ENCODE measurements at regions not wholly inside any gene's neighbourhood (a gene's known extent, or its start where the extent isn't known, plus 50 kb on each side); places are given as distances from the start of the nearest gene placed in this dataset.

- Mint-ChIP-seq H3K4me3 (no peak overlapping the region), H3K27me3 (no peaks in the 10 kb centered on the region), H3K27ac (no peak overlapping the region), H3K36me3 (no peaks in the 10 kb centered on the region), H3K4me1 (no peaks in the 10 kb centered on the region), H3K9me3 (peaks cover 0 to 28% (median 10%) of the 10 kb centered on the region in 11 donors)
- Histone ChIP-seq H3K9me3 (ENCODE audit: control insufficient read depth in 2 of 3, low read length in 3 of 3) (peaks cover 0 to 5% (median 0%) of the 10 kb centered on the region in 3 experiments), H3K27me3 (ENCODE audit: control insufficient read depth in 2 of 2, insufficient read depth in 2 of 2, low read length in 2 of 2) (no peaks in the 10 kb centered on the region), H3K4me1 (ENCODE audit: control insufficient read depth in 2 of 2, insufficient read depth in 2 of 2, low read length in 2 of 2) (no peaks in the 10 kb centered on the region), H3K36me3 (ENCODE audit: control insufficient read depth in 2 of 3, insufficient read depth in 3 of 3, low read length in 3 of 3) (no peaks in the 10 kb centered on the region), H3K4me3 (ENCODE audit: low read length) (no peak overlapping the region), H3K27ac (ENCODE audit: low read depth, low read length) (no peak overlapping the region)
- no peak for ATAC-seq
- DNase-seq: no peak
- ChIA-PET CTCF (no interaction called here), POLR2A (no interaction called here)
- intact Hi-C loops (cut with micrococcal nuclease): no loop called here
Observed at GRCh38 chr17:21817791-21818364, 125.6 kb downstream of the KCNJ18 start.

- Mint-ChIP-seq H3K36me3 (no peaks in the 10 kb centered on the region), H3K4me1 (no peaks in the 10 kb centered on the region), H3K27me3 (no peaks in the 10 kb centered on the region), H3K9me3 (peaks cover 0 to 2% (median 0%) of the 10 kb centered on the region in 11 donors), H3K4me3 (no peak overlapping the region), H3K27ac (no peak overlapping the region)
- Histone ChIP-seq H3K36me3 (ENCODE audit: control insufficient read depth in 2 of 3, insufficient read depth in 3 of 3, low read length in 3 of 3) (no peaks in the 10 kb centered on the region), H3K4me1 (ENCODE audit: control insufficient read depth in 2 of 2, insufficient read depth in 2 of 2, low read length in 2 of 2) (no peaks in the 10 kb centered on the region), H3K4me3 (ENCODE audit: low read length) (no peak overlapping the region), H3K9me3 (ENCODE audit: control insufficient read depth in 2 of 3, low read length in 3 of 3) (no peaks in the 10 kb centered on the region), H3K27me3 (ENCODE audit: control insufficient read depth in 2 of 2, insufficient read depth in 2 of 2, low read length in 2 of 2) (no peaks in the 10 kb centered on the region), H3K27ac (ENCODE audit: low read depth, low read length) (no peak overlapping the region)
- CTCF ChIA-PET: no interaction called here
- ATAC-seq (no peak), DNase-seq (no peak)
- intact Hi-C loops (cut with micrococcal nuclease): no loop called here
- POLR2A ChIA-PET: no interaction called here
Observed at GRCh38 chr17:21823090-21823489, 130.8 kb downstream of the KCNJ18 start.

DNA sequence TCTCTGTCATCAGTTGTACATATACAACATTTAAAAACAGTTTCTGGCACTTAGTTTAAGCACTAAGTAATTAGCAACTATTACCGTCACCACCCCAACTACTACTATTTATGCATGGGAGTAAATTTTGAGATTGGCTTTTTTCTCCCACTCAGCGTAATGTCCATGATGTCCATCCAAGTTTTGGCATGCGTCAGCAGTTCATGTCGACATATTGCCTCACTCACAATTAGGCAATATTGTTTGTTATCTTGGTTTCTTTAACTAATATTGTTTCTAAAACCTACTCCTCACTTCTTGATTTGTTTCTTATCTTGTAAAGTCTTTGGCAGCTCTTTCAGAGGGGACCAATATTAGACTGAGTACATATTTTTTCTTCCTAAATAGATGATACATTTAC, 131.3 kb downstream of the KCNJ18 start:
- H3K36me3 Mint-ChIP-seq: no peaks in the 10 kb centered on the region
- no peak overlapping the region for H3K27ac Mint-ChIP-seq
- no peaks in the 10 kb centered on the region for H3K4me1 Mint-ChIP-seq
- CTCF ChIA-PET: no interaction called here
- Histone ChIP-seq H3K9me3 (ENCODE audit: control insufficient read depth in 2 of 3, low read length in 3 of 3) (no peaks in the 10 kb centered on the region), H3K36me3 (ENCODE audit: control insufficient read depth in 2 of 3, insufficient read depth in 3 of 3, low read length in 3 of 3) (no peaks in the 10 kb centered on the region), H3K4me1 (ENCODE audit: control insufficient read depth in 2 of 2, insufficient read depth in 2 of 2, low read length in 2 of 2) (no peaks in the 10 kb centered on the region), H3K27ac (ENCODE audit: low read depth, low read length) (no peak overlapping the region), H3K27me3 (ENCODE audit: control insufficient read depth in 2 of 2, insufficient read depth in 2 of 2, low read length in 2 of 2) (no peaks in the 10 kb centered on the region), H3K4me3 (ENCODE audit: low read length) (no peak overlapping the region)
- intact Hi-C loops (cut with micrococcal nuclease): no loop called here
- ATAC-seq: no peak
- H3K9me3 Mint-ChIP-seq: peaks cover 0 to 2% (median 0%) of the 10 kb centered on the region in 11 donors
- H3K27me3 Mint-ChIP-seq: no peaks in the 10 kb centered on the region
- H3K4me3 Mint-ChIP-seq: no peak overlapping the region
- no peak for DNase-seq
- POLR2A ChIA-PET: no interaction called here

DNA sequence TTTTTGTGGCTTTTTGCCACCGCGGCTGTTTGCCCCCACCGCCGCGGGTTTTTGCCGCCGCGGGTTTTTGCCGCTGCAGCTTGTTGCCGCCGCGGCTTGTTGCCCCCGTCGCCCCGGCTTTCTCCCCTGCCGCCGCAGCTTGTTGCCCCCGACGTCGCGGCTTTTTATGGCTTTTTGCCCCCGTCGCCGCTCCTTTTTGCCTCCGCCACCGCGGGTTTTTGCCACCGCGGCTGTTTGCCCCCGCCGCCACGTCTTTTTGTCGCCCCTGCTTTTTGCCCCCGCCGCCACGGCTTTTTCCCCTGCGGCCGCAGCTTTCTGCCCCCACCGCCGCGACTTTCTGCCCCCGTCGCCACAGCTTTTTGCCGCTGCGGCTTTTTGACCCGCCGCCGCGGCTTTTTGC, 149.5 kb downstream of the KCNJ18 start:
- Mint-ChIP-seq H3K4me3 (no peak overlapping the region), H3K4me1 (no peaks in the 10 kb centered on the region), H3K9me3 (peaks cover 0 to 38% (median 23%) of the 10 kb centered on the region in 11 donors), H3K27ac (no peak overlapping the region), H3K27me3 (peaks cover 13 to 25% (median 24%) of the 10 kb centered on the region in 5 donors), H3K36me3 (peaks cover 0 to 5% (median 0%) of the 10 kb centered on the region in 5 donors)
- no peak overlapping the region for H3K27ac ChIP-seq (ENCODE audit: low read depth, low read length)
- POLR2A ChIA-PET: no interaction called here
- H3K4me1 ChIP-seq (ENCODE audit: control insufficient read depth in 2 of 2, insufficient read depth in 2 of 2, low read length in 2 of 2): no peaks in the 10 kb centered on the region
- H3K36me3 ChIP-seq (ENCODE audit: control insufficient read depth in 2 of 3, insufficient read depth in 3 of 3, low read length in 3 of 3): no peaks in the 10 kb centered on the region
- intact Hi-C loops (cut with micrococcal nuclease): no loop called here
- CTCF ChIA-PET: no interaction called here
- H3K27me3 ChIP-seq (ENCODE audit: control insufficient read depth in 2 of 2, insufficient read depth in 2 of 2, low read length in 2 of 2): no peaks in the 10 kb centered on the region
- no peak for DNase-seq
- H3K9me3 ChIP-seq (ENCODE audit: control insufficient read depth in 2 of 3, low read length in 3 of 3): peaks cover 0 to 5% (median 0%) of the 10 kb centered on the region in 3 experiments
- no peak overlapping the region for H3K4me3 ChIP-seq (ENCODE audit: low read length)
- ATAC-seq: no peak

DNA sequence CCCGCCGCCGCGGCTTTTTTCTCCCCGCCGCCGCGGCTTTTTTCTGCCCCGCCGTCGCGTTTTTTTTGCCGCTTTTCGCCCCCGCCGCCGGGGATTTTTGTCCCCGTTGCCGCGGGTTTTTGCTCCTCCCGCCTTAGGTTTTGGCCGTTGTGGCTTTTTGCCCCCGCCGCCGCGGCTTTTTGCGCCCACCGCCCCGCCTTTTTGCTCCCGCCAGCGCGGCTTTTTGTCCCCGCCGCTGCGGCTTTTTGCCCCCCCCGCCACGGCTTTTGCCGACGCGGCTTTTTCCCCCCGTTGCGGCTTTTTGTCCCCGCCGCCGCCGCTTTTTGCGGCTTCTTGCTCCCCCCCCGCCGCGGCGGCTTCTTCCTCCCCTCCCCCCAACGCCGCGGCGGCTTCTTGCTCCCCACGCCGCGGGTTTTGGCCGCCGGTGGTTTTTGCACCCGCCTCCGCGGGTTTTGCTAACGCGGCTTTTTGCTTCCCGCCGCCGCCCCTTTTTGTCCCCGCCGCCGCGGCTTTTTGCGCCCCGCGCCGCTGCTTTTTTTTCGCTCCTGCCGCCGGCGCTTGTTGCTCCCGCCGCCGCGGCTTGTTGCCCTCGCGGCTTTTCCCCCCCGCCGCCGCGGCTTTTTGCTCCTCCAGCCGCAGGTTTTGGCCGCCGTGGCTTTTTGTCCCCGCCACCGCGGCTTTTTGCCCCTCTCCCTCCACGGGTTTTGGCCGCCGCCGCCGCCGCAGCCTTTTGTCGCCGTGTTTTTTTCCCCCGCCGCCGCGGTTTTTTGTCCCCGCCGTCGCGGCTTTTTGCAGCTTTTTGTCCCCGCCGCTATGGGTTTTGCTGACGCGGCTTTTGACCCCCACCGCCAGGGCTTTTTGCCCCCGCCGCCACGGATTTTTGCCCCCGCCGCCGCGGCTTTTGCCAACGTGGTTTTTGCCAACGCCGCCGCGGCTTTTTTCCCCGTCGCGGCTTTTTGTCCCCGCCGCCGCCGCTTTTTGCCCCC, 150.3 kb downstream of the KCNJ18 start:
- Histone ChIP-seq H3K9me3 (ENCODE audit: control insufficient read depth in 2 of 3, low read length in 3 of 3) (peaks cover 0 to 5% (median 0%) of the 10 kb centered on the region in 3 experiments), H3K36me3 (ENCODE audit: control insufficient read depth in 2 of 3, insufficient read depth in 3 of 3, low read length in 3 of 3) (no peaks in the 10 kb centered on the region), H3K4me3 (ENCODE audit: low read length) (no peak overlapping the region), H3K27me3 (ENCODE audit: control insufficient read depth in 2 of 2, insufficient read depth in 2 of 2, low read length in 2 of 2) (no peaks in the 10 kb centered on the region), H3K4me1 (ENCODE audit: control insufficient read depth in 2 of 2, insufficient read depth in 2 of 2, low read length in 2 of 2) (no peaks in the 10 kb centered on the region), H3K27ac (ENCODE audit: low read depth, low read length) (no peak overlapping the region)
- ChIA-PET CTCF (no interaction called here), POLR2A (no interaction called here)
- peak in 1 of 9 donors; percentile 1 for DNase-seq
- intact Hi-C loops (cut with micrococcal nuclease): no loop called here
- Mint-ChIP-seq H3K36me3 (peaks cover 0 to 5% (median 0%) of the 10 kb centered on the region in 5 donors), H3K27ac (no peak overlapping the region), H3K9me3 (peaks cover 0 to 39% (median 17%) of the 10 kb centered on the region in 11 donors), H3K4me1 (no peaks in the 10 kb centered on the region), H3K27me3 (peaks cover 13 to 25% (median 24%) of the 10 kb centered on the region in 5 donors), H3K4me3 (no peak overlapping the region)
- ATAC-seq: no peak

DNA sequence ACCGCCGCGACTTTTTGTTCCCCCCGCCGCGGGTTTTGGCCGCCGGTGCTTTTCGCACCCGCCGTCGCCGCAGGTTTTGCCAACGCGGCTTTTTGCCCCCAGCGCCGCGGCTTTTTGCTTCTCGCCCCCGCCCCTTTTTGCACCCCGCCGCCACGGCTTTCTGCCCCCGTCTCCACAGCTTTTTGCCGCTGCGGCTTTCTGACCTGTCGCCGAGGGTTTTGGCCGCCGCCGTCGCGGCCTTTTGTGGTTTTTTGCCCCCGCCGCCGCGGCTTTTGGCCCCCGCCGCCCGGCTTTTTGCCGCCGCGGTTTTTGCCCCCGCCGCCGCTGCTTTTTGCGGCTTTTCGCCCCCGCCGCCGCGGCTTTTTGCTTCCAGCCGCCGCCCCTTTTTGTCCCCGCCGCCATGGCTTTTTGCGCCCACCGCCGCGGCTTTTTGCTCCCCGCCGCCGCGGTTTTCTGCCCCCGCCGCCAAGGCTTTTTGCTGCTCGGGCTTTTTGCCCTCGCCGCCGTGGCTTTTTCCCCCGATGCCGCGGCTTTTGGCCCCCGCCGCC, 151.1 kb downstream of the KCNJ18 start:
- Histone ChIP-seq H3K4me1 (ENCODE audit: control insufficient read depth in 2 of 2, insufficient read depth in 2 of 2, low read length in 2 of 2) (no peaks in the 10 kb centered on the region), H3K9me3 (ENCODE audit: control insufficient read depth in 2 of 3, low read length in 3 of 3) (peaks cover 0 to 5% (median 0%) of the 10 kb centered on the region in 3 experiments), H3K4me3 (ENCODE audit: low read length) (no peak overlapping the region), H3K27ac (ENCODE audit: low read depth, low read length) (no peak overlapping the region), H3K36me3 (ENCODE audit: control insufficient read depth in 2 of 3, insufficient read depth in 3 of 3, low read length in 3 of 3) (no peaks in the 10 kb centered on the region), H3K27me3 (ENCODE audit: control insufficient read depth in 2 of 2, insufficient read depth in 2 of 2, low read length in 2 of 2) (no peaks in the 10 kb centered on the region)
- DNase-seq (no peak), ATAC-seq (no peak)
- Mint-ChIP-seq H3K4me1 (no peaks in the 10 kb centered on the region), H3K27me3 (peaks cover 13 to 25% (median 24%) of the 10 kb centered on the region in 5 donors), H3K27ac (no peak overlapping the region), H3K36me3 (peaks cover 0 to 5% (median 1%) of the 10 kb centered on the region in 5 donors), H3K9me3 (peaks cover 0 to 45% (median 14%) of the 10 kb centered on the region in 11 donors), H3K4me3 (no peak overlapping the region)
- intact Hi-C loops (cut with micrococcal nuclease): no loop called here
- CTCF ChIA-PET: no interaction called here
- POLR2A ChIA-PET: no interaction called here

All from naive thymus-derived CD4-positive, alpha-beta T cell (primary cell).